ENCODE measurements at regions not wholly inside any gene's neighbourhood (a gene's known extent, or its start where the extent isn't known, plus 50 kb on each side); places are given as distances from the start of the nearest gene placed in this dataset.

GRCh38 chr2:238774071-238774470 lies 73.8 kb upstream of the TWIST2 start:
- Histone ChIP-seq H3K4me3 (no peak overlapping the region), H3K27ac (no peak overlapping the region), H3K4me2 (no peak overlapping the region), H3K4me1 (no peaks in the 10 kb centered on the region), H3K9me3 (peaks cover 72% of the 10 kb centered on the region)
- no peak for FAIRE-seq
- WGBS (ENCODE audit: missing lambda C conversion rate), result 85% methylated on average over 7 of the region's 7 CpGs
- TF ChIP-seq RAD21 (conservative IDR thresholded peaks at IDR 0.05 in 1 of 2, IDR thresholded peaks at IDR 0.05 in 1 of 2), result no peak
- DNase-seq (ENCODE audit: low read depth in 1 of 2, low spot score in 1 of 2), result no peak
- ATAC-seq, result no peak
- ChIA-PET POLR2A (no interaction called here), CTCF (interaction anchor here (2.8 kb wide), 1 partner anchor 11 kb away, joined by 13 read pairs; no protein-coding TSS in a partner anchor)

DNA sequence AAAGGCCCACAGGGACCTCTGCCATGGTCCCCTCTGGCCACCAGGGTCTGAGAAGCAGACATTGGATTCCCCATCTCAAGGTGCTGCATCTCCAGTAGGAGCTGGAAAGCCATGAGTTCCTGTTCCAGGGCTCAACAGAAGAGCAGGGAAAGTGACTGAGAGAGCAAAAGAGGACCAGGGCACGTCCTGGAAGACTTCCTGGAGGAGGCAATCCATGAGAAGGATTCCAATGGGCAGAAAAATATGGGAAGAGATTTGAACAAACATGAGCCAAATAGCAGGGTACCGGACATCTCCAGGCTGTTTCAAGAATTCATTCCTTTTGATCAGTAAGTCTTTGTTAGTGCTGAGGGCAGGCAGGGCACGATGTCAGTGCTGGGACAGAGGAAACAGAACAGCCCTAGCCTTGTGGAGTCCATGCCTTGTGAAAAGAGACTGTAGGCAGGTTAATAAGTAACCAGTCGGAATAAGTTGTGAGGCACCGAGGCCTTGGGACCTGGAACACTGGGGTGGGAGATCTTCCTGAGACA lies 72.8 kb upstream of the TWIST2 start:
- H3K4me3 ChIP-seq, result no peak overlapping the region
- ATAC-seq (no peak), FAIRE-seq (no peak), DNase-seq (ENCODE audit: low read depth in 1 of 2, low spot score in 1 of 2) (no peak)
- TF ChIP-seq, protein P1, sequence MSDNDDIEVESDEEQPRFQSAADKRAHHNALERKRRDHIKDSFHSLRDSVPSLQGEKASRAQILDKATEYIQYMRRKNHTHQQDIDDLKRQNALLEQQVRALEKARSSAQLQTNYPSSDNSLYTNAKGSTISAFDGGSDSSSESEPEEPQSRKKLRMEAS (IDR thresholded peaks at IDR 0.05), result no peak
- TF ChIP-seq HOXA7 (CRISPR knock-in tag; IDR thresholded peaks at IDR 0.05) (no peak), MYC (IDR thresholded peaks at IDR 0.05; ENCODE audit: borderline replicate concordance, low read length) (no peak), ATOH8 (CRISPR knock-in tag; IDR thresholded peaks at IDR 0.05; ENCODE audit: low read depth) (no peak), PHF8 (IDR thresholded peaks at IDR 0.05; ENCODE audit: borderline replicate concordance, low read depth) (no peak), POLR2AphosphoS2 (conservative IDR thresholded peaks at IDR 0.05; ENCODE audit: low read length) (no peak), ZC3H11A (IDR thresholded peaks at IDR 0.05) (no peak), MAFK (IDR thresholded peaks at IDR 0.05; ENCODE audit: partially characterized antibody) (no peak), CHD2 (IDR thresholded peaks at IDR 0.05; ENCODE audit: low read length, partially characterized antibody) (no peak), FOSL2 (IDR thresholded peaks at IDR 0.05) (no peak), FOSL2 (CRISPR knock-in tag; IDR thresholded peaks at IDR 0.05) (no peak)
- no peaks in the 10 kb centered on the region for H3K4me1 ChIP-seq
- no peak overlapping the region for H3K27ac ChIP-seq
- peaks cover 62% of the 10 kb centered on the region for H3K9me3 ChIP-seq
- POLR2A ChIA-PET, result no interaction called here
- CTCF ChIA-PET, result interaction anchor here (1.9 kb wide), 1 partner anchor 10 kb away, joined by 7 read pairs; no protein-coding TSS in a partner anchor
- H3K4me2 ChIP-seq, result no peak overlapping the region
- WGBS (ENCODE audit: missing lambda C conversion rate), result 54% methylated on average over 5 of the region's 5 CpGs

DNA sequence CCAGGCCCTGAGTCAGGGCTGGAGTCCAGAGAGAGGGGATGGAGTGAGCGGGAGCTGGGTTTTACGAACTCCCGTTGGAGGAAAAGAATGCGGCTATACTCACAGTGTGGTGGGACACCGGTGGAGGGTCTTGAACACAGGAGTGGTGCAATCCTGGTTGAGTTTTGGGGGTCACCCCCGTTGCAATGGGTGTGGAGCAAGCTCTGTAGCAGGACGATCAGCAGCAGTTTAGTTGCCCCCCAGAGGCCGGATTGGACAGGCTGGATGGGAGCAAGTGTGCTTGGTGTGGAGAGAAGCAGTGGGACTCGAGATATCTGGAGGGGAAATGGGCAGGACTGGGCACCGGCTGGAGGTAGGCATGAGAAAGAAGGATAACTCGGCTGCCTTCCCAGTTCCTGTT lies 72.3 kb upstream of the TWIST2 start:
- 51% methylated on average over 11 of the region's 11 CpGs for WGBS (ENCODE audit: missing lambda C conversion rate)
- TF ChIP-seq KDM1A (IDR thresholded peaks at IDR 0.05; ENCODE audit: low read depth), result no peak
- TF ChIP-seq MAFK (IDR thresholded peaks at IDR 0.05; ENCODE audit: partially characterized antibody), result no peak
- no peak for TF ChIP-seq CHD4 (IDR thresholded peaks at IDR 0.05; ENCODE audit: borderline replicate concordance)
- no peak for TF ChIP-seq MAZ (IDR thresholded peaks at IDR 0.05; ENCODE audit: borderline replicate concordance, low read depth, low read length)
- TF ChIP-seq ZNF302 (CRISPR knock-in tag; IDR thresholded peaks at IDR 0.05), result no peak
- no peak for TF ChIP-seq CHD2 (IDR thresholded peaks at IDR 0.05; ENCODE audit: low read length, partially characterized antibody)
- TF ChIP-seq POLR2AphosphoS2 (conservative IDR thresholded peaks at IDR 0.05; ENCODE audit: low read length), result no peak
- TF ChIP-seq HOXA7 (CRISPR knock-in tag; IDR thresholded peaks at IDR 0.05), result no peak
- POLR2A ChIA-PET, result no interaction called here

GRCh38 chr2:238776003-238776760 lies 71.7 kb upstream of the TWIST2 start:
- no peaks in the 10 kb centered on the region for H3K4me1 ChIP-seq
- no peak overlapping the region for H3K4me2 ChIP-seq
- POLR2A ChIA-PET, result no interaction called here
- CTCF ChIA-PET, result interaction anchor here (1.9 kb wide), 1 partner anchor 9 kb away, joined by 7 read pairs; no protein-coding TSS in a partner anchor
- ATAC-seq, result no peak
- no peak overlapping the region for H3K4me3 ChIP-seq
- FAIRE-seq, result no peak
- H3K9me3 ChIP-seq, result peaks cover 52% of the 10 kb centered on the region
- DNase-seq (ENCODE audit: low read depth in 1 of 2, low spot score in 1 of 2), result no peak
- H3K27ac ChIP-seq, result no peak overlapping the region
- WGBS (ENCODE audit: missing lambda C conversion rate), result 43% methylated on average over 19 of the region's 20 CpGs
- no peak for TF ChIP-seq ATOH8 (CRISPR knock-in tag; IDR thresholded peaks at IDR 0.05; ENCODE audit: low read depth)
- no peak for TF ChIP-seq RARB (CRISPR knock-in tag; IDR thresholded peaks at IDR 0.05)
- no peak for TF ChIP-seq HOXA7 (CRISPR knock-in tag; IDR thresholded peaks at IDR 0.05)
- TF ChIP-seq POLR2A (IDR thresholded peaks at IDR 0.05; ENCODE audit: low read length), result no peak
- TF ChIP-seq CBX8 (IDR thresholded peaks at IDR 0.05), result no peak
- no peak for TF ChIP-seq REST (IDR thresholded peaks at IDR 0.05)
- TF ChIP-seq, protein P2, sequence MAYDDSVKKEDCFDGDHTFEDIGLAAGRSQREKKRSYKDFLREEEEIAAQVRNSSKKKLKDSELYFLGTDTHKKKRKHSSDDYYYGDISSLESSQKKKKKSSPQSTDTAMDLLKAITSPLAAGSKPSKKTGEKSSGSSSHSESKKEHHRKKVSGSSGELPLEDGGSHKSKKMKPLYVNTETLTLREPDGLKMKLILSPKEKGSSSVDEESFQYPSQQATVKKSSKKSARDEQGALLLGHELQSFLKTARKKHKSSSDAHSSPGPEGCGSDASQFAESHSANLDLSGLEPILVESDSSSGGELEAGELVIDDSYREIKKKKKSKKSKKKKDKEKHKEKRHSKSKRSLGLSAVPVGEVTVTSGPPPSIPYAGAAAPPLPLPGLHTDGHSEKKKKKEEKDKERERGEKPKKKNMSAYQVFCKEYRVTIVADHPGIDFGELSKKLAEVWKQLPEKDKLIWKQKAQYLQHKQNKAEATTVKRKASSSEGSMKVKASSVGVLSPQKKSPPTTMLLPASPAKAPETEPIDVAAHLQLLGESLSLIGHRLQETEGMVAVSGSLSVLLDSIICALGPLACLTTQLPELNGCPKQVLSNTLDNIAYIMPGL (CRISPR knock-in tag; IDR thresholded peaks at IDR 0.05; ENCODE audit: borderline replicate concordance), result no peak
- no peak for TF ChIP-seq PHF8 (IDR thresholded peaks at IDR 0.05; ENCODE audit: borderline replicate concordance, low read depth)

More for the DNA sequence above, 72.3 kb upstream of the TWIST2 start:
- no peak for DNase-seq (ENCODE audit: low read depth in 1 of 2, low spot score in 1 of 2)
- Histone ChIP-seq H3K4me1 (no peaks in the 10 kb centered on the region), H3K9me3 (peaks cover 57% of the 10 kb centered on the region), H3K27ac (no peak overlapping the region), H3K4me3 (no peak overlapping the region), H3K4me2 (no peak overlapping the region)
- ATAC-seq, result no peak
- FAIRE-seq, result no peak
- CTCF ChIA-PET, result interaction anchor here (1.9 kb wide), 1 partner anchor 9 kb away, joined by 7 read pairs; no protein-coding TSS in a partner anchor

Data from A549 (cell line).